Body of pancreas (tissue), 4 donors: ENCODE measurements at regions not wholly inside any gene's neighbourhood (a gene's known extent, or its start where the extent isn't known, plus 50 kb on each side); places are given as distances from the start of the nearest gene placed in this dataset.
"Not testable (repeated sequence)": the region's sequence is repeated elsewhere in the genome, so short reads cannot be mapped to it uniquely, and the experiment has no call there.

Experiments used
- ATAC-seq: fragments of 150-250 bp; one replicate; pipeline ENCODE4 v1.9.1; 2016
- DNase-seq, 4 donors: peaks; one replicate each; pipeline ENCODE4 v3.0.0-alpha.2; 2019
- H3K27ac ChIP-seq, 4 donors: fragments of 200-600 bp; sonication (generic); 1 replicate in 3 of 4; 2 replicates in 1 of 4; pipeline versions ENCODE4 v1.5.1 to v1.6.1; 2016 to 2019; ENCODE audit warnings: mild to moderate bottlenecking in 1 of 4, mixed read lengths in 1 of 4, moderate library complexity in 1 of 4
- H3K27me3 ChIP-seq, 2 donors: fragments of 200-600 bp; sonication (generic); one replicate each; pipeline ENCODE4 v1.6.0; 2016; ENCODE audit warnings: mild to moderate bottlenecking in 1 of 2
- H3K36me3 ChIP-seq, 2 donors: fragments of 200-600 bp; sonication (generic); replicated peaks in 1 of 2; 2 replicates each; pipeline ENCODE4 v1.5.1; 2016; ENCODE audit warnings: low read depth in 2 of 2; ENCODE audit not compliant: insufficient read depth in 1 of 2
- H3K4me1 ChIP-seq: fragments of 200-600 bp; sonication (generic); one replicate; pipeline ENCODE4 v1.6.0; 2016
- H3K4me3 ChIP-seq, 2 donors: fragments of 200-600 bp; sonication (generic); 1 replicate in 1 of 2; 2 replicates in 1 of 2; pipeline ENCODE4 v1.5.1; 2016 to 2019
- H3K9me3 ChIP-seq, 3 donors: fragments of 200-600 bp; sonication (generic); 1 replicate in 2 of 3; 2 replicates in 1 of 3; pipeline ENCODE4 v1.5.1; 2016
- CTCF ChIP-seq, 7 experiments: fragments of 450-650 bp in 4 of 7; fragments of 200-600 bp in 3 of 7; sonication (generic) in 3 of 7; IDR thresholded peaks; one replicate each; pipeline ENCODE4 v1.5.1; 2016 to 2019; ENCODE audit warnings: antibody characterized with exemption in 7 of 7
- POLR2A ChIP-seq, 3 donors: fragments of 450-650 bp; IDR thresholded peaks; one replicate each; pipeline ENCODE4 v1.6.1; 2016; ENCODE audit warnings: antibody characterized with exemption in 3 of 3, mild to moderate bottlenecking in 2 of 3
- WGBS, 2 donors: methylation state at CpG; one replicate each; pipeline ENCODE4 v1.1.5; 2017; 5-methylcytosine and 5-hydroxymethylcytosine counted together
- intact Hi-C: fragments of 100-400 bp; cut with DNase I; formaldehyde crosslinking; loops from one replicate; pipeline ENCODE4 v1.15.1; 2023

DNA sequence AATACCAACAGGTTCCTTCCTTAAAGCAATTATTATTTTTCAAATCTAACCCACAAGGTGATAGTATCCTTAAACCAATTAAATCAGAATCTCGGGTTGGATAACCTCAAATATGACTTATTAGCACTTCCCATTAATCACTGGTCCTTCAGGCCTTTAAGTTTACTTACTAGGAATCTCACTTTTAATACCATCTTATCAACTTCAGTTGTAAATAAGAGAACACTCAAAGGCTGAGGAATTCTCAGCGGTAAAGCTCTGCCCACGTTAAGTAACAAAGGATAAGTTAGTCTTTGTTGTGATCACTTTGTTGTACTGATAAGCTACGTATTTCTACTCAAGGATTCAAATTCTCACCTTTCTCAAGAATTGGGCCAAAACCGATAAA is 82.0 kb downstream of the OR2B2 start:
- ATAC-seq (no peak), DNase-seq (no peak)
- H3K27me3 ChIP-seq, result no peaks in the 10 kb centered on the region
- no peak overlapping the region for H3K27ac ChIP-seq
- H3K36me3 ChIP-seq, result no peaks in the 10 kb centered on the region
- TF ChIP-seq CTCF (IDR thresholded peaks at IDR 0.05), result no peak
- TF ChIP-seq POLR2A (IDR thresholded peaks at IDR 0.05), result no peak
- no peak overlapping the region for H3K4me3 ChIP-seq
- no peaks in the 10 kb centered on the region for H3K4me1 ChIP-seq
- no peaks in the 10 kb centered on the region for H3K9me3 ChIP-seq
- intact Hi-C loops, result no loop called here
- WGBS, 2 donors, result 34 to 53% methylated on average over 5 of the region's 5 CpGs

GRCh38 chr6:27829453-27830211 is 82.6 kb downstream of the OR2B2 start:
- no peaks in the 10 kb centered on the region for H3K4me1 ChIP-seq
- no peak overlapping the region for H3K27ac ChIP-seq
- 84 to 89% methylated on average over 9 of the region's 9 CpGs for WGBS, 2 donors
- intact Hi-C loops, result no loop called here
- peaks cover 0 to 3% of the 10 kb centered on the region in 2 donors for H3K27me3 ChIP-seq
- DNase-seq, result no peak
- TF ChIP-seq POLR2A (IDR thresholded peaks at IDR 0.05), result no peak
- TF ChIP-seq CTCF (IDR thresholded peaks at IDR 0.05), result no peak
- no peaks in the 10 kb centered on the region for H3K9me3 ChIP-seq
- no peaks in the 10 kb centered on the region for H3K36me3 ChIP-seq
- no peak overlapping the region for H3K4me3 ChIP-seq
- no peak for ATAC-seq

DNA sequence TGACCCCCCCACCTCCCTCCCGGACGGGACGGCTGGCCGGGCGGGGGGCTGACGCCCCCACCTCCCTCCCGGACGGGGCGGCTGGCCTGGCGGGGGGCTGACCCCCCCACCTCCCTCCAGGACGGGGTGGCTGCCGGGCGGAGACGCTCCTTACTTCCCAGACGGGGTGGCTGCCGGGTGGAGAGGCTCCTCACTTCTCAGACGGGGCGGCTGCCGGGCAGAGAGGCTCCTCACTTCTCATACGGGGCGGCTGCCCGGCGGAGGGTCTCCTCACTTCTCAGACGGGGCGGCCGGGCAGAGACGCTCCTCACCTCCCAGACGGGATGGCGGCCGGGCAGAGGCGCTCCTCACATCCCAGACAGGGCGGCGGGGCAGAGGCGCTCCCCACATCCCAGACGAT is 84.7 kb downstream of the OR2B2 start:
- ATAC-seq, H3K36me3 ChIP-seq, H3K27ac ChIP-seq, H3K4me1 ChIP-seq, intact Hi-C loops, DNase-seq, H3K9me3 ChIP-seq, H3K27me3 ChIP-seq, H3K4me3 ChIP-seq: not testable (repeated sequence)
- WGBS, 2 donors, result 72% methylated on average over 5 of the region's 35 CpGs; no CpG with 5 or more reads in 1 of the 2 donors

DNA sequence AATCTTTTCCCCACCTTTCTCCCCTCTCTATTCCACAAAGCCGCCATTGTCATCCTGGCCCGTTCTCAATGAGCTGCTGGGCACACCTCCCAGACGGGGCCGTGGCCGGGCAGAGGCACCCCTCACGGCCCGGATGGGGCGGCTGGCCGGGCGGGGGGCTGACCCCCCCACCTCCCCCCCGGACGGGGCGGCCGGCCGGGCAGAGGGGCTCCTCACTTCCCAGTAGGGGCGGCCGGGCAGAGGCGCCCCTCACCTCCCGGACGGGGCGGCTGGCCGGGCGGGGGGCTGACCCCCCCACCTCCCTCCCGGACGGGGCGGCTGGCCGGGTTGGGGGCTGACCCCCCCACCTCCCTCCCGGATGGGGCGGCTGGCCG is 85.6 kb downstream of the OR2B2 start:
- 22 to 25% methylated on average over 4 to 13 of the region's 30 CpGs for WGBS, 2 donors
- DNase-seq, H3K9me3 ChIP-seq, H3K27ac ChIP-seq, ATAC-seq, H3K4me1 ChIP-seq, H3K36me3 ChIP-seq, H3K4me3 ChIP-seq, intact Hi-C loops, H3K27me3 ChIP-seq: not testable (repeated sequence)

- H3K27me3 ChIP-seq, ATAC-seq, H3K4me3 ChIP-seq, intact Hi-C loops, H3K27ac ChIP-seq, H3K9me3 ChIP-seq, DNase-seq, H3K4me1 ChIP-seq, H3K36me3 ChIP-seq: not testable (repeated sequence)
- 60 to 67% methylated on average over 13 to 14 of the region's 15 CpGs for WGBS, 2 donors
Observed at GRCh38 chr6:27825848-27826611, 86.2 kb downstream of the OR2B2 start.

DNA sequence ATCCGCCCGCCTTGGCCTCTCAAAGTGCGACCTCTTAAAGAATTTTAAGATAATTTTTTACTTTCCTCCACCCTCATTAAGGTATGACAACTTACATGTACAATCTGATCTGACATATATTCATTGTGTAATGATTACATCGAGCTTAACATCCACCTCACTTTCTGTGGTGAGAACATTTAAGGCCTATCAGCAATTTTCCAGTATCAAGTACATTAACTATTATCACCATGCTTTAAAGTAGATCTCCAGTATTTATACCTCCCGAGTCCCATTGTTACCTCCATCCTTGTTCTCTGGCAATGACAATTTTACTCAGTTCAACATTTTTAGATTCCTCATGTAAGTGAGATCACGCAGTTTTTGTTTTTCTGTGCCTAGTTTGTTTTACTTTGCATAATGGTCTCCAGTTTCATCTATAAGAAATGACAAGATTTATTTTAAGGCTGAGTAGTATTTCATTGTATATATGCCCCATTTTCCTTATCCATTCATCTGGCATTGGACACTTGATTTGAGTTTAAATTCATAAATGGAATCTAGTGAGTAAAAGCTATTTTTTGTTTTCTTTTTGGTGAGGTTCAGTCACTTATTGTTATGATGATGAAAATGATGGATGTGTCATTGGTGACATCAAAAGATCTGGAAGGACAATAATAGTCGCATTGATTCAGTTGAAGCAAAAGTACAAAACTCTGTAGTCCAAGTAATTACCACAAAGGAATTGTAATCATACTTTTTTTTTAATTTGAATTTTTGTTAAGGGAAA is 87.0 kb downstream of the OR2B2 start:
- no peaks in the 10 kb centered on the region for H3K36me3 ChIP-seq
- H3K9me3 ChIP-seq, result no peaks in the 10 kb centered on the region
- peak overlapping the region in 1 of 4 donors; percentile 73 for H3K27ac ChIP-seq
- intact Hi-C loops, result no loop called here
- DNase-seq, result no peak
- H3K27me3 ChIP-seq, result peaks cover 0 to 6% of the 10 kb centered on the region in 2 donors
- no peak for ATAC-seq
- H3K4me1 ChIP-seq, result no peaks in the 10 kb centered on the region
- TF ChIP-seq CTCF (IDR thresholded peaks at IDR 0.05), result no peak
- no peak for TF ChIP-seq POLR2A (IDR thresholded peaks at IDR 0.05)
- WGBS, 2 donors, result 50 to 52% methylated on average over 7 of the region's 7 CpGs
- no peak overlapping the region for H3K4me3 ChIP-seq

GRCh38 chr6:27824211-27825024 is 87.8 kb downstream of the OR2B2 start:
- intact Hi-C loops, ATAC-seq, H3K9me3 ChIP-seq, H3K4me3 ChIP-seq, H3K27me3 ChIP-seq, H3K4me1 ChIP-seq, H3K36me3 ChIP-seq, DNase-seq: not testable (repeated sequence)
- H3K27ac ChIP-seq, result peak overlapping the region in 2 of 4 donors; percentile 45 to 73
- 16 to 21% methylated on average over 29 to 32 of the region's 53 CpGs for WGBS, 2 donors
